Mesendoderm (in vitro differentiated cells): ENCODE measurements at regions not wholly inside any gene's neighbourhood (a gene's known extent, or its start where the extent isn't known, plus 50 kb on each side); places are given as distances from the start of the nearest gene placed in this dataset.

ENCODE experiments used
- DNase-seq: peaks from one replicate; pipeline ENCODE4 v3.0.0; 2013
- H2AK5ac ChIP-seq: 2 replicates; pipeline ENCODE4 v1.6.1; 2013; ENCODE audit warnings: low read length, inconsistent platforms
- H2BK120ac ChIP-seq: 2 replicates; pipeline ENCODE4 v1.6.1; 2013; ENCODE audit warnings: low read depth, mild to moderate bottlenecking, low read length, moderate library complexity, mixed read lengths
- H2BK15ac ChIP-seq: replicated peaks from 2 replicates; pipeline ENCODE4 v1.6.1; 2013; ENCODE audit warnings: low read depth, mild to moderate bottlenecking, moderate library complexity
- H2BK5ac ChIP-seq: 2 replicates; pipeline ENCODE4 v1.6.1; 2013; ENCODE audit warnings: low read length, inconsistent platforms
- H3K18ac ChIP-seq: 2 replicates; pipeline ENCODE4 v1.6.1; 2013; ENCODE audit warnings: mild to moderate bottlenecking, low read length, mixed read lengths
- H3K23ac ChIP-seq: one replicate; pipeline ENCODE4 v1.6.1; 2013; ENCODE audit warnings: low read length
- H3K27ac ChIP-seq: 2 replicates; pipeline ENCODE4 v1.5.1; 2013; ENCODE audit warnings: low read depth, mild to moderate bottlenecking, inconsistent platforms, low read length, moderate library complexity
- H3K27me3 ChIP-seq: 2 replicates; pipeline ENCODE4 v1.6.1; 2013; ENCODE audit warnings: low read length, control low read depth, mild to moderate bottlenecking, inconsistent platforms; ENCODE audit not compliant: insufficient read depth, poor library complexity
- H3K36me3 ChIP-seq: 2 replicates; pipeline ENCODE4 v1.6.1; 2013; ENCODE audit warnings: low read length, inconsistent platforms; ENCODE audit not compliant: control insufficient read depth, insufficient read depth
- H3K4ac ChIP-seq: one replicate; pipeline ENCODE4 v1.6.1; 2013; ENCODE audit warnings: low read depth, mild to moderate bottlenecking, low read length, moderate library complexity
- H3K4me1 ChIP-seq: 2 replicates; pipeline ENCODE4 v1.6.1; 2013; ENCODE audit warnings: low read depth, low read length, inconsistent platforms; ENCODE audit not compliant: control insufficient read depth
- H3K4me2 ChIP-seq: 2 replicates; pipeline ENCODE4 v1.6.1; 2013; ENCODE audit warnings: low read length
- H3K4me3 ChIP-seq: 2 replicates; pipeline ENCODE4 v1.5.1; 2013; ENCODE audit warnings: mild to moderate bottlenecking, low read length
- H3K56ac ChIP-seq: one replicate; pipeline ENCODE4 v1.6.1; 2013; ENCODE audit warnings: low read length
- H3K79me1 ChIP-seq: 2 replicates; pipeline ENCODE4 v1.6.1; 2013; ENCODE audit warnings: low read length, inconsistent platforms
- H3K79me2 ChIP-seq: 2 replicates; pipeline ENCODE4 v1.6.1; 2013; ENCODE audit warnings: mild to moderate bottlenecking, low read length; ENCODE audit not compliant: control insufficient read depth, insufficient read depth
- H3K9ac ChIP-seq: 2 replicates; pipeline ENCODE4 v1.6.1; 2013; ENCODE audit warnings: low read length, inconsistent platforms
- H4K5ac ChIP-seq: one replicate; pipeline ENCODE4 v1.6.1; 2013; ENCODE audit warnings: low read length
- H4K8ac ChIP-seq: one replicate; pipeline ENCODE4 v1.6.1; 2013; ENCODE audit warnings: low read depth, mild to moderate bottlenecking, control low read depth, low read length, moderate library complexity
- WGBS: extraction: QIAGEN DNeasy Blood & Tissue Kit; methylation state at CpG from one replicate; pipeline ENCODE4 v1.1.7; 2013; ENCODE audit warnings: low lambda C conversion rate, missing lambda C conversion rate; ENCODE audit not compliant: insufficient coverage; ENCODE audit errors: extremely low coverage; 5-methylcytosine and 5-hydroxymethylcytosine counted together

DNA sequence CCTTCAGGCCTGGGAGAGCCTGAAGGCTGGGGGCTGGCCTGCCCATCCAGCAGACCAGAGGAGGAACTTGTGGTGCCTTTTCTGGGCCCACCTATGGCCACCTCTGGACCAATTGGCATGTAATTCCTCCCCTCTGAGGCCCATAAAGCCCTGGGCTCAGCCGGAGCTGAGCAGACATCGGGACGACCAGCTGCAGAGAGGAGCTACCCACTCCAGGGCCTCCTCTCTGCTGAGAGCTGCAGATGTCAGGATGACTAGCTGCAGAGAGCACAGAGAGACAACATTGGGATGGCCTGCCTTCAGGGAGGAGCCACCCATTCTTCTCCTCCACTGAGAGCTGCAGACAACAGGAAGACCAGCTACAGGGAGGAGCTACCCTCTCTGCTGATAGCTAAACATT, 370.1 kb downstream of the CD83 start:
- H2BK120ac ChIP-seq: no peak overlapping the region
- no peak overlapping the region for H2BK15ac ChIP-seq

DNA sequence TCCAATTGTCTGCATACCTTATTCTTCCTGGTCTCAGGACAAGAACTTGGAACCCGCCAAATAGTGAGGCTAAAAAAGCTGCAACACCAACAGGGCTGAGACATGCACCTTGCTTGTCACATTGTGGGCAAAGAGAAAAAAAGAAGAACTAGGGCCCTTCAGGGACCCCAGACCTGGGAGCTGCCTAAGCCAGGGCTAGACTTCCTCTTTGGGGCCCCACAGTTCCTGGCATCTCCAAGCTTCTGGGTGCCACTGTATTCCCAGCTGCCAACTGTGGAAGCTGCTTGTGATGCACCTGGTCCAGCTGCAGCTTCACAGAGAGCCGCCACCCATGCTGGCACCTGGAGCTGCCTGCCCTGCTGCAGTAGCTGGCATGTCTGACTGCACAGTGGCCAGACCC, 370.6 kb downstream of the CD83 start:
- Histone ChIP-seq H2BK120ac (no peak overlapping the region), H4K8ac (no peak overlapping the region), H3K18ac (no peak overlapping the region), H3K27me3 (no peaks in the 10 kb centered on the region), H3K4me2 (no peak overlapping the region), H3K4me1 (no peaks in the 10 kb centered on the region), H3K79me1 (no peaks in the 10 kb centered on the region), H2BK5ac (no peak overlapping the region), H3K36me3 (no peaks in the 10 kb centered on the region), H3K23ac (no peak overlapping the region), H3K9ac (no peak overlapping the region), H3K56ac (no peak overlapping the region), H3K4me3 (no peak overlapping the region), H3K79me2 (no peaks in the 10 kb centered on the region), H2BK15ac (no peak overlapping the region), H3K4ac (no peak overlapping the region), H2AK5ac (no peak overlapping the region), H4K5ac (no peak overlapping the region), H3K27ac (no peak overlapping the region)
- WGBS: no CpG with 5 or more reads among the region's 2 CpGs
- DNase-seq: no peak

More for the DNA sequence above, 370.1 kb downstream of the CD83 start:
- Histone ChIP-seq H3K56ac (no peak overlapping the region), H3K79me1 (no peaks in the 10 kb centered on the region), H3K27me3 (no peaks in the 10 kb centered on the region), H2BK5ac (no peak overlapping the region), H3K36me3 (no peaks in the 10 kb centered on the region), H4K5ac (no peak overlapping the region), H3K4me3 (no peak overlapping the region), H3K79me2 (no peaks in the 10 kb centered on the region), H3K4me1 (no peaks in the 10 kb centered on the region), H3K18ac (no peak overlapping the region), H3K27ac (no peak overlapping the region), H4K8ac (no peak overlapping the region), H3K4ac (no peak overlapping the region), H2AK5ac (no peak overlapping the region), H3K9ac (no peak overlapping the region), H3K4me2 (no peak overlapping the region), H3K23ac (no peak overlapping the region)
- no CpG with 5 or more reads among the region's 3 CpGs for WGBS
- DNase-seq: no peak

DNA sequence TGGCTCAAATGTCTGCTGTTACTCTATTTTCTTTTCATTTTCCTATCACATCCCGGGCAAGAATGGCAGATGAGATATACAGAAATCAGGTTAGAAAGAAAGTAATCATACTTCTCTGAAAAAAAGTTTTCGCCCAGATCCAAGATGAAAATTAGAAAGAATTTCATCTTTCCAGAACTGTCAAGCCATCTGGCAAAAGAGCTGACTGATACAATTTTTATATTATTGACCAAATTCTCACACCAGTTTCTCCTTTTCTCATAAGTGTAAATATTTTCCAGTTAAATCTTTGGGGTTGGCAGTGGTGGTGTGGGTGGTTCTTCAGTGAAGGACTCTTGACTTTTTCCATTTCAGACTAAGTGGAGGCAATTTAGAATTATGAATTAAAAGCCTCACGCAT, 371.9 kb downstream of the CD83 start:
- Histone ChIP-seq H2BK120ac (no peak overlapping the region), H3K79me2 (no peaks in the 10 kb centered on the region), H3K4me1 (no peaks in the 10 kb centered on the region), H3K79me1 (no peaks in the 10 kb centered on the region), H3K56ac (no peak overlapping the region), H3K9ac (no peak overlapping the region), H2BK15ac (no peak overlapping the region), H2AK5ac (no peak overlapping the region), H3K4me3 (no peak overlapping the region), H3K23ac (no peak overlapping the region), H3K27me3 (no peaks in the 10 kb centered on the region), H4K8ac (no peak overlapping the region), H3K36me3 (no peaks in the 10 kb centered on the region), H3K4ac (no peak overlapping the region), H3K18ac (no peak overlapping the region), H3K27ac (no peak overlapping the region), H2BK5ac (no peak overlapping the region), H3K4me2 (no peak overlapping the region), H4K5ac (no peak overlapping the region)
- WGBS: no CpG with 5 or more reads among the region's 3 CpGs
- no peak for DNase-seq

DNA sequence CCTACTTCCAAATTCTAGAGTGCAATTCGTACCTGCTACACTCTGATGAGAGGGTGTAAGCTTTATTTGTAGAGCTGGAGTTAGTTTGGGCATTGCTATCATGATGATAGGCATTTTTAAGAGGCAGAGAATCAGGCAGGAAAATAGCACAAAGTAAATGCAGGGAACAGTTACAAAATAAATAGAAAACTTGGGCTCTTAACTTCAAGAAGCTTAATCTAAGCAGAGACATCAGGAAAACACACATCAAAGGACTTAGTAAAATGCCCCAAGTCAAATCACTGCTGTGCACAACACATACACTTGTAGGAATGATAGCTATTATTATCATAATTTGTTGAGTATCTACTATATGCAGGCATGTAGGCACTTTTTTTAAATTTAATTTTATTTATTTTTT, 381.2 kb downstream of the CD83 start:
- H3K27ac ChIP-seq: no peak overlapping the region
- no peak overlapping the region for H3K18ac ChIP-seq
- H3K79me1 ChIP-seq: no peaks in the 10 kb centered on the region
- no peak overlapping the region for H3K56ac ChIP-seq
- H3K9ac ChIP-seq: no peak overlapping the region
- no peak for DNase-seq
- H4K5ac ChIP-seq: no peak overlapping the region
- H3K79me2 ChIP-seq: no peaks in the 10 kb centered on the region
- no peak overlapping the region for H3K4ac ChIP-seq
- no peaks in the 10 kb centered on the region for H3K27me3 ChIP-seq
- H2AK5ac ChIP-seq: no peak overlapping the region
- H3K4me1 ChIP-seq: peaks cover 2% of the 10 kb centered on the region
- H2BK120ac ChIP-seq: no peak overlapping the region
- no peaks in the 10 kb centered on the region for H3K36me3 ChIP-seq
- no peak overlapping the region for H3K4me3 ChIP-seq
- no peak overlapping the region for H4K8ac ChIP-seq
- H2BK15ac ChIP-seq: no peak overlapping the region
- no peak overlapping the region for H3K4me2 ChIP-seq
- H3K23ac ChIP-seq: no peak overlapping the region
- no CpG with 5 or more reads among the region's 1 CpG for WGBS
- H2BK5ac ChIP-seq: no peak overlapping the region

DNA sequence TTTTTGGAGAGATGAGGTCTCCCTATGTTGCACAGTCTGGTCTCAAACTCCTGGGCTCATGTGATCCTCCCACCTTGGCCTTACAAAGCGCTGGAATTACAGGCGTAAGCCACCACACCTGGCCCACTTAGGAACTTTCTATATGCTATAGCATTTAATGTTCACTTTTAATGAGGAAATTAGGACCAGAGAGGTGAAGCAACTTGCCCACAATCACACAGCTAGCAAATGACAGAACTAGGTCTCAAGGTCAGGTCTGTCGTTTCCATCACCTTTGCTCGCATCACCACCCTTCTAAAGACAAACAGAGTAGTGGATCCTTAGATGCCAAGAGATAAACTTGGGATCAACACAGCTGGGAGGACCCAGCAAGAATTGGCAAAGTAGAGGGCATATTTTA, 381.7 kb downstream of the CD83 start:
- H3K4ac ChIP-seq: no peak overlapping the region
- no peak overlapping the region for H4K8ac ChIP-seq
- no peak overlapping the region for H3K4me3 ChIP-seq
- H3K27ac ChIP-seq: no peak overlapping the region
- H2BK5ac ChIP-seq: no peak overlapping the region
- no peaks in the 10 kb centered on the region for H3K79me2 ChIP-seq
- DNase-seq: no peak
- no peaks in the 10 kb centered on the region for H3K36me3 ChIP-seq
- no peaks in the 10 kb centered on the region for H3K27me3 ChIP-seq
- no peak overlapping the region for H3K18ac ChIP-seq
- no CpG with 5 or more reads among the region's 4 CpGs for WGBS
- no peak overlapping the region for H3K23ac ChIP-seq
- H2BK120ac ChIP-seq: no peak overlapping the region
- no peak overlapping the region for H3K4me2 ChIP-seq
- no peak overlapping the region for H3K9ac ChIP-seq
- no peaks in the 10 kb centered on the region for H3K79me1 ChIP-seq
- no peak overlapping the region for H4K5ac ChIP-seq
- no peak overlapping the region for H3K56ac ChIP-seq
- H2BK15ac ChIP-seq: no peak overlapping the region
- no peak overlapping the region for H2AK5ac ChIP-seq
- peaks cover 2% of the 10 kb centered on the region for H3K4me1 ChIP-seq

DNA sequence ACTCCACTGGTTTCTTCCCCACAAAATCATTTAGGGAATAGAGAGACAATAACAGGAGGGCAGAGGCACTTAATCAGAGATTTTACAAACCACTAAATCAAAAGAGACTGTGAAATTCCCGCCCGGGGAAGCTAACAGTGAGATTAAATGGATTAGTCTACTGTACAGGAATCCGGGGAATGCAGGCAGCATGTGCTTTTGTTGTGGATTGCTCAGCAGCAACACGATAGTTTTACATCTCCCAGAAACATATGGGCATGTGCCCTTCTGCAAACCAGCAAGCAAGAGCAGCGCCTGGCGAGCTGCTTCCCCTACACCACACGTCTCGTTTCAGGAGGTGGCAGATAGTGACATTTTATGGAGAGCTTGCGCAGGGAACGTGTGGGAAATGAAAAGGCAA, 382.3 kb downstream of the CD83 start:
- Histone ChIP-seq H3K27ac (no peak overlapping the region), H4K8ac (no peak overlapping the region), H3K79me1 (no peaks in the 10 kb centered on the region), H3K18ac (no peak overlapping the region), H3K4me1 (peaks cover 2% of the 10 kb centered on the region), H3K23ac (no peak overlapping the region), H3K4me2 (no peak overlapping the region), H3K36me3 (no peaks in the 10 kb centered on the region), H2BK120ac (no peak overlapping the region), H3K27me3 (no peaks in the 10 kb centered on the region), H3K4me3 (no peak overlapping the region), H4K5ac (no peak overlapping the region), H2BK15ac (no peak overlapping the region), H3K4ac (no peak overlapping the region), H2AK5ac (no peak overlapping the region), H3K79me2 (no peaks in the 10 kb centered on the region), H2BK5ac (no peak overlapping the region), H3K9ac (no peak overlapping the region), H3K56ac (no peak overlapping the region)
- DNase-seq: peak; percentile 23
- WGBS: no CpG with 5 or more reads among the region's 10 CpGs
